ENCODE measurements at regions not wholly inside any gene's neighbourhood (a gene's known extent, or its start where the extent isn't known, plus 50 kb on each side); places are given as distances from the start of the nearest gene placed in this dataset.

GRCh38 chr1:187045371-187045770 lies 216.6 kb downstream of the PLA2G4A start:
- TF ChIP-seq POLR2AphosphoS5 (IDR thresholded peaks at IDR 0.05; ENCODE audit: low read depth, low read length) (no peak), TAF1 (IDR thresholded peaks at IDR 0.05; ENCODE audit: borderline replicate concordance, low read depth, low read length) (no peak), POLR2A (IDR thresholded peaks at IDR 0.05; ENCODE audit: low read depth, low read length) (no peak)

All from GM12892 (cell line).